GM23338 (cell line): ENCODE measurements at regions not wholly inside any gene's neighbourhood (a gene's known extent, or its start where the extent isn't known, plus 50 kb on each side); places are given as distances from the start of the nearest gene placed in this dataset.

Experiments used
- ATAC-seq: fragments of 200-7000 bp; cut with Tn5 transposase; 3 replicates; pipeline ENCODE4 v1.9.1; 2020
- DNase-seq: peaks from one replicate; pipeline ENCODE4 v3.0.0-alpha.2; 2015; ENCODE audit warnings: low spot score
- H2AFZ ChIP-seq: fragments of 200-600 bp; sonication (generic); 2 replicates; pipeline ENCODE4 v1.8.0; 2016; ENCODE audit warnings: antibody characterized with exemption, mild to moderate bottlenecking, moderate library complexity
- H3F3A ChIP-seq: fragments of 200-600 bp; sonication (generic); replicated peaks from 2 replicates; pipeline ENCODE4 v1.8.0; 2017; ENCODE audit warnings: antibody characterized with exemption, mixed run types, low read depth
- H3K27ac ChIP-seq: fragments of 200-600 bp; sonication (generic); 2 replicates; pipeline ENCODE4 v1.6.1; 2016; ENCODE audit warnings: low read depth
- H3K27me3 ChIP-seq: fragments of 200-600 bp; sonication (generic); 2 replicates; pipeline ENCODE4 v1.8.0; 2016; ENCODE audit warnings: mild to moderate bottlenecking, mixed run types, moderate library complexity; ENCODE audit not compliant: insufficient read depth
- H3K36me3 ChIP-seq: fragments of 200-600 bp; sonication (generic); 2 replicates; pipeline ENCODE4 v1.8.0; 2016; ENCODE audit warnings: mild to moderate bottlenecking; ENCODE audit not compliant: insufficient read depth
- H3K4me1 ChIP-seq: fragments of 200-600 bp; sonication (generic); 2 replicates; pipeline ENCODE4 v1.8.0; 2016; ENCODE audit warnings: mild to moderate bottlenecking, moderate library complexity; ENCODE audit not compliant: insufficient read depth
- H3K4me2 ChIP-seq: fragments of 200-600 bp; sonication (generic); 2 replicates; pipeline ENCODE4 v1.7.1; 2017; ENCODE audit warnings: mixed run types
- H3K4me3 ChIP-seq: fragments of 200-600 bp; sonication (generic); 2 replicates; pipeline ENCODE4 v1.6.1; 2016; ENCODE audit warnings: mixed run types
- H3K79me2 ChIP-seq: fragments of 200-600 bp; sonication (generic); replicated peaks from 2 replicates; pipeline ENCODE4 v1.8.0; 2017; ENCODE audit warnings: mild to moderate bottlenecking; ENCODE audit not compliant: insufficient read depth
- H3K9me2 ChIP-seq: fragments of 200-600 bp; sonication (generic); 2 replicates; pipeline ENCODE4 v1.8.0; 2017; ENCODE audit not compliant: insufficient read depth
- H4K20me1 ChIP-seq: fragments of 200-600 bp; sonication (generic); replicated peaks from 2 replicates; pipeline ENCODE4 v1.8.0; 2017; ENCODE audit warnings: mild to moderate bottlenecking; ENCODE audit not compliant: insufficient read depth
- H3K27ac Mint-ChIP-seq: 2 replicates; pipeline ENCODE4 v1.8.0; 2020; ENCODE audit warnings: inconsistent platforms, mild to moderate bottlenecking, moderate library complexity, mixed read lengths
- H3K27me3 Mint-ChIP-seq: 3 replicates; pipeline ENCODE4 v1.8.0; 2022; ENCODE audit warnings: low read depth, mild to moderate bottlenecking, moderate library complexity, mixed read lengths, inconsistent platforms; ENCODE audit not compliant: insufficient read depth, poor library complexity
- H3K36me3 Mint-ChIP-seq: 3 replicates; pipeline ENCODE4 v1.8.0; 2021; ENCODE audit warnings: low read depth, mild to moderate bottlenecking, inconsistent platforms, moderate library complexity, mixed read lengths
- H3K4me1 Mint-ChIP-seq: 3 replicates; pipeline ENCODE4 v1.8.0; 2020; ENCODE audit warnings: mild to moderate bottlenecking, inconsistent platforms, mixed read lengths
- H3K4me3 Mint-ChIP-seq: 3 replicates; pipeline ENCODE4 v1.8.0; 2021; ENCODE audit warnings: moderate library complexity, mild to moderate bottlenecking, inconsistent platforms, mixed read lengths
- H3K9me3 Mint-ChIP-seq: 3 replicates; pipeline ENCODE4 v1.8.0; 2020; ENCODE audit warnings: moderate library complexity, mild to moderate bottlenecking, inconsistent platforms, mixed read lengths
- CREB1 ChIP-seq: fragments of 250-450 bp; sonication (Bioruptor Pico); IDR thresholded peaks from 2 replicates; pipeline ENCODE4 v1.5.0; 2020; ENCODE audit warnings: low read depth, mild to moderate bottlenecking, moderate library complexity
- EZH2 ChIP-seq: fragments of 200-600 bp; sonication (generic); IDR thresholded peaks from one replicate; pipeline ENCODE4 v1.8.0; 2017; ENCODE audit warnings: antibody characterized with exemption, mild to moderate bottlenecking, low read depth; ENCODE audit not compliant: unreplicated experiment
- JUNB ChIP-seq: IDR thresholded peaks from one replicate; pipeline ENCODE4 v1.6.1; 2016; ENCODE audit warnings: antibody characterized with exemption; ENCODE audit not compliant: unreplicated experiment
- STAT1 ChIP-seq: IDR thresholded peaks from one replicate; pipeline ENCODE4 v1.6.1; 2016; ENCODE audit warnings: antibody characterized with exemption; ENCODE audit not compliant: unreplicated experiment
- ZNF114 ChIP-seq: fragments of 250-450 bp; sonication (Bioruptor Pico); IDR thresholded peaks from 2 replicates; pipeline ENCODE4 v1.5.0; 2020; ENCODE audit warnings: mild to moderate bottlenecking, moderate library complexity
- ZNF331 ChIP-seq: fragments of 250-450 bp; sonication (Bioruptor Pico); IDR thresholded peaks from 2 replicates; pipeline ENCODE4 v1.5.0; 2020; ENCODE audit warnings: low read depth, mild to moderate bottlenecking, moderate library complexity
- TF ChIP-seq, protein P1 (sequence below): IDR thresholded peaks from 2 replicates; pipeline ENCODE4 v1.6.1; 2016; ENCODE audit warnings: antibody characterized with exemption
- TF ChIP-seq, protein P2 (sequence below), 2 experiments: fragments of 200-600 bp in 1 of 2; sonication (generic) in 1 of 2; conservative IDR thresholded peaks; 2 replicates each; pipeline versions ENCODE4 v1.5.1 to v1.6.1; 2016 to 2017; ENCODE audit warnings: antibody characterized with exemption in 2 of 2, low read depth in 2 of 2, mild to moderate bottlenecking in 2 of 2, moderate library complexity in 1 of 2
- TF ChIP-seq, protein P3 (sequence below): IDR thresholded peaks from one replicate; pipeline ENCODE4 v1.6.1; 2018; ENCODE audit warnings: antibody characterized with exemption; ENCODE audit not compliant: unreplicated experiment
- TF ChIP-seq, protein P4 (sequence below): fragments of 250-450 bp; sonication (Bioruptor Pico); IDR thresholded peaks from 2 replicates; pipeline ENCODE4 v1.5.0; 2020; ENCODE audit warnings: mild to moderate bottlenecking, moderate library complexity

DNA sequence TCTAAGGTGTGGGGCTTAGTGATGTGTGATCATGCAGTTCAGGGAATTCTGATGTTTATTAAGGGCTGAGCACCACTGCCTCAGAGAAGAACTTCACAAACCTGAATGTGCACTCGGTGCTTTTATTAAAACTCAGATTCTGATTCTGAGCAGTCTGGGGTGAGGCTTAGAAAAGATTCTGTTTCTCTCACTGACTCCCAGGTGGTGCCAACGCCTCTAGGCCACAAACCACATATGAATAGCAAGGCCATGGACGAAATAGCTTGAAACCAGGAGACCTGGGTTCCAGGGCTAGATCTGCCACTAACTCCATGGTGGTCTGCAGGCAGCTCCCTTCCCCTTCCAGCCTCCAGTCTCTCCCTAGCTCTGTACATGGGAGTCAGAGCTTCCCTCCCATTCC is 169.1 kb downstream of the HS3ST3B1 start:
- Histone ChIP-seq H3K79me2 (no peaks in the 10 kb centered on the region), H3K4me2 (no peak overlapping the region), H3K27ac (no peak overlapping the region), H4K20me1 (no peaks in the 10 kb centered on the region), H3K4me3 (no peak overlapping the region), H2AFZ (no peak overlapping the region), H3K27me3 (no peaks in the 10 kb centered on the region), H3K36me3 (no peaks in the 10 kb centered on the region), H3K9me2 (peaks cover 2% of the 10 kb centered on the region; the same call in 1 of the 2 replicates), H3F3A (no peaks in the 10 kb centered on the region), H3K4me1 (no peaks in the 10 kb centered on the region)
- no peak for TF ChIP-seq CREB1
- TF ChIP-seq ZNF331 (CRISPR knock-in tag), result no peak
- ATAC-seq, result no peak
- peaks cover 3% of the 10 kb centered on the region; the same call in 1 of the 3 replicates for H3K4me1 Mint-ChIP-seq
- no peaks in the 10 kb centered on the region for H3K36me3 Mint-ChIP-seq
- DNase-seq, result no peak
- H3K9me3 Mint-ChIP-seq, result no peaks in the 10 kb centered on the region
- H3K27ac Mint-ChIP-seq, result no peak overlapping the region
- H3K4me3 Mint-ChIP-seq, result no peak overlapping the region
- H3K27me3 Mint-ChIP-seq, result peaks cover 4% of the 10 kb centered on the region

DNA sequence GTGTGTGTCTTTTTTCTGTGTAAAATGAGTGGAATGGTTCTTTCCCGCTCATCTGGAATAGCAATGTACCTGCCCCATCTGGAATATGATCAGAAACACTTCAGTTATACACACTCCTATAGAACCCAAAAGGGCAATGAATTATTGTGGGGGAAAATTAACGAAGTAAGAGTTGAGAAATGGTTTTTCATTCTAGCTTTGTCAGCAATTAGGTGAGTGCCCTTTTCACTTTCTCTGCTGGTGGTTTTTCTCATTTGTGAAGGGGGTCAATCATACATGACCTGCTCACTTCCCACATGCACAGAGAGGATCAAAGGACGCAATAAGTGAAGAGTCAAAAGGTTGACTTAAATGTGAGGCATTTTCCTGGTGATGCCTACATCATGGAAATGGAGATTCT is 168.0 kb downstream of the HS3ST3B1 start:
- Mint-ChIP-seq H3K27me3 (peaks cover 4% of the 10 kb centered on the region), H3K27ac (no peak overlapping the region), H3K9me3 (no peaks in the 10 kb centered on the region), H3K4me1 (peaks cover 3% of the 10 kb centered on the region; the same call in 1 of the 3 replicates), H3K4me3 (no peak overlapping the region), H3K36me3 (no peaks in the 10 kb centered on the region)
- Histone ChIP-seq H3K4me3 (no peak overlapping the region), H4K20me1 (no peaks in the 10 kb centered on the region), H3K4me1 (no peaks in the 10 kb centered on the region), H3K4me2 (no peak overlapping the region), H3F3A (no peaks in the 10 kb centered on the region), H3K79me2 (no peaks in the 10 kb centered on the region), H3K27ac (no peak overlapping the region), H3K9me2 (peaks cover 2% of the 10 kb centered on the region; the same call in 1 of the 2 replicates), H2AFZ (no peak overlapping the region), H3K27me3 (no peaks in the 10 kb centered on the region), H3K36me3 (no peaks in the 10 kb centered on the region)
- ATAC-seq (no peak), DNase-seq (no peak)
- TF ChIP-seq, protein P1, sequence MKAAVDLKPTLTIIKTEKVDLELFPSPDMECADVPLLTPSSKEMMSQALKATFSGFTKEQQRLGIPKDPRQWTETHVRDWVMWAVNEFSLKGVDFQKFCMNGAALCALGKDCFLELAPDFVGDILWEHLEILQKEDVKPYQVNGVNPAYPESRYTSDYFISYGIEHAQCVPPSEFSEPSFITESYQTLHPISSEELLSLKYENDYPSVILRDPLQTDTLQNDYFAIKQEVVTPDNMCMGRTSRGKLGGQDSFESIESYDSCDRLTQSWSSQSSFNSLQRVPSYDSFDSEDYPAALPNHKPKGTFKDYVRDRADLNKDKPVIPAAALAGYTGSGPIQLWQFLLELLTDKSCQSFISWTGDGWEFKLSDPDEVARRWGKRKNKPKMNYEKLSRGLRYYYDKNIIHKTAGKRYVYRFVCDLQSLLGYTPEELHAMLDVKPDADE, result no peak
- no peak for TF ChIP-seq ZNF114
- TF ChIP-seq STAT1, result no peak
- TF ChIP-seq, protein P2, sequence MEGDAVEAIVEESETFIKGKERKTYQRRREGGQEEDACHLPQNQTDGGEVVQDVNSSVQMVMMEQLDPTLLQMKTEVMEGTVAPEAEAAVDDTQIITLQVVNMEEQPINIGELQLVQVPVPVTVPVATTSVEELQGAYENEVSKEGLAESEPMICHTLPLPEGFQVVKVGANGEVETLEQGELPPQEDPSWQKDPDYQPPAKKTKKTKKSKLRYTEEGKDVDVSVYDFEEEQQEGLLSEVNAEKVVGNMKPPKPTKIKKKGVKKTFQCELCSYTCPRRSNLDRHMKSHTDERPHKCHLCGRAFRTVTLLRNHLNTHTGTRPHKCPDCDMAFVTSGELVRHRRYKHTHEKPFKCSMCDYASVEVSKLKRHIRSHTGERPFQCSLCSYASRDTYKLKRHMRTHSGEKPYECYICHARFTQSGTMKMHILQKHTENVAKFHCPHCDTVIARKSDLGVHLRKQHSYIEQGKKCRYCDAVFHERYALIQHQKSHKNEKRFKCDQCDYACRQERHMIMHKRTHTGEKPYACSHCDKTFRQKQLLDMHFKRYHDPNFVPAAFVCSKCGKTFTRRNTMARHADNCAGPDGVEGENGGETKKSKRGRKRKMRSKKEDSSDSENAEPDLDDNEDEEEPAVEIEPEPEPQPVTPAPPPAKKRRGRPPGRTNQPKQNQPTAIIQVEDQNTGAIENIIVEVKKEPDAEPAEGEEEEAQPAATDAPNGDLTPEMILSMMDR (conservative IDR thresholded peaks at IDR 0.05; ENCODE audit: low read depth in 2 of 2), result no peak
- TF ChIP-seq, protein P3, sequence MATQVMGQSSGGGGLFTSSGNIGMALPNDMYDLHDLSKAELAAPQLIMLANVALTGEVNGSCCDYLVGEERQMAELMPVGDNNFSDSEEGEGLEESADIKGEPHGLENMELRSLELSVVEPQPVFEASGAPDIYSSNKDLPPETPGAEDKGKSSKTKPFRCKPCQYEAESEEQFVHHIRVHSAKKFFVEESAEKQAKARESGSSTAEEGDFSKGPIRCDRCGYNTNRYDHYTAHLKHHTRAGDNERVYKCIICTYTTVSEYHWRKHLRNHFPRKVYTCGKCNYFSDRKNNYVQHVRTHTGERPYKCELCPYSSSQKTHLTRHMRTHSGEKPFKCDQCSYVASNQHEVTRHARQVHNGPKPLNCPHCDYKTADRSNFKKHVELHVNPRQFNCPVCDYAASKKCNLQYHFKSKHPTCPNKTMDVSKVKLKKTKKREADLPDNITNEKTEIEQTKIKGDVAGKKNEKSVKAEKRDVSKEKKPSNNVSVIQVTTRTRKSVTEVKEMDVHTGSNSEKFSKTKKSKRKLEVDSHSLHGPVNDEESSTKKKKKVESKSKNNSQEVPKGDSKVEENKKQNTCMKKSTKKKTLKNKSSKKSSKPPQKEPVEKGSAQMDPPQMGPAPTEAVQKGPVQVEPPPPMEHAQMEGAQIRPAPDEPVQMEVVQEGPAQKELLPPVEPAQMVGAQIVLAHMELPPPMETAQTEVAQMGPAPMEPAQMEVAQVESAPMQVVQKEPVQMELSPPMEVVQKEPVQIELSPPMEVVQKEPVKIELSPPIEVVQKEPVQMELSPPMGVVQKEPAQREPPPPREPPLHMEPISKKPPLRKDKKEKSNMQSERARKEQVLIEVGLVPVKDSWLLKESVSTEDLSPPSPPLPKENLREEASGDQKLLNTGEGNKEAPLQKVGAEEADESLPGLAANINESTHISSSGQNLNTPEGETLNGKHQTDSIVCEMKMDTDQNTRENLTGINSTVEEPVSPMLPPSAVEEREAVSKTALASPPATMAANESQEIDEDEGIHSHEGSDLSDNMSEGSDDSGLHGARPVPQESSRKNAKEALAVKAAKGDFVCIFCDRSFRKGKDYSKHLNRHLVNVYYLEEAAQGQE, result no peak
- TF ChIP-seq, protein P4, sequence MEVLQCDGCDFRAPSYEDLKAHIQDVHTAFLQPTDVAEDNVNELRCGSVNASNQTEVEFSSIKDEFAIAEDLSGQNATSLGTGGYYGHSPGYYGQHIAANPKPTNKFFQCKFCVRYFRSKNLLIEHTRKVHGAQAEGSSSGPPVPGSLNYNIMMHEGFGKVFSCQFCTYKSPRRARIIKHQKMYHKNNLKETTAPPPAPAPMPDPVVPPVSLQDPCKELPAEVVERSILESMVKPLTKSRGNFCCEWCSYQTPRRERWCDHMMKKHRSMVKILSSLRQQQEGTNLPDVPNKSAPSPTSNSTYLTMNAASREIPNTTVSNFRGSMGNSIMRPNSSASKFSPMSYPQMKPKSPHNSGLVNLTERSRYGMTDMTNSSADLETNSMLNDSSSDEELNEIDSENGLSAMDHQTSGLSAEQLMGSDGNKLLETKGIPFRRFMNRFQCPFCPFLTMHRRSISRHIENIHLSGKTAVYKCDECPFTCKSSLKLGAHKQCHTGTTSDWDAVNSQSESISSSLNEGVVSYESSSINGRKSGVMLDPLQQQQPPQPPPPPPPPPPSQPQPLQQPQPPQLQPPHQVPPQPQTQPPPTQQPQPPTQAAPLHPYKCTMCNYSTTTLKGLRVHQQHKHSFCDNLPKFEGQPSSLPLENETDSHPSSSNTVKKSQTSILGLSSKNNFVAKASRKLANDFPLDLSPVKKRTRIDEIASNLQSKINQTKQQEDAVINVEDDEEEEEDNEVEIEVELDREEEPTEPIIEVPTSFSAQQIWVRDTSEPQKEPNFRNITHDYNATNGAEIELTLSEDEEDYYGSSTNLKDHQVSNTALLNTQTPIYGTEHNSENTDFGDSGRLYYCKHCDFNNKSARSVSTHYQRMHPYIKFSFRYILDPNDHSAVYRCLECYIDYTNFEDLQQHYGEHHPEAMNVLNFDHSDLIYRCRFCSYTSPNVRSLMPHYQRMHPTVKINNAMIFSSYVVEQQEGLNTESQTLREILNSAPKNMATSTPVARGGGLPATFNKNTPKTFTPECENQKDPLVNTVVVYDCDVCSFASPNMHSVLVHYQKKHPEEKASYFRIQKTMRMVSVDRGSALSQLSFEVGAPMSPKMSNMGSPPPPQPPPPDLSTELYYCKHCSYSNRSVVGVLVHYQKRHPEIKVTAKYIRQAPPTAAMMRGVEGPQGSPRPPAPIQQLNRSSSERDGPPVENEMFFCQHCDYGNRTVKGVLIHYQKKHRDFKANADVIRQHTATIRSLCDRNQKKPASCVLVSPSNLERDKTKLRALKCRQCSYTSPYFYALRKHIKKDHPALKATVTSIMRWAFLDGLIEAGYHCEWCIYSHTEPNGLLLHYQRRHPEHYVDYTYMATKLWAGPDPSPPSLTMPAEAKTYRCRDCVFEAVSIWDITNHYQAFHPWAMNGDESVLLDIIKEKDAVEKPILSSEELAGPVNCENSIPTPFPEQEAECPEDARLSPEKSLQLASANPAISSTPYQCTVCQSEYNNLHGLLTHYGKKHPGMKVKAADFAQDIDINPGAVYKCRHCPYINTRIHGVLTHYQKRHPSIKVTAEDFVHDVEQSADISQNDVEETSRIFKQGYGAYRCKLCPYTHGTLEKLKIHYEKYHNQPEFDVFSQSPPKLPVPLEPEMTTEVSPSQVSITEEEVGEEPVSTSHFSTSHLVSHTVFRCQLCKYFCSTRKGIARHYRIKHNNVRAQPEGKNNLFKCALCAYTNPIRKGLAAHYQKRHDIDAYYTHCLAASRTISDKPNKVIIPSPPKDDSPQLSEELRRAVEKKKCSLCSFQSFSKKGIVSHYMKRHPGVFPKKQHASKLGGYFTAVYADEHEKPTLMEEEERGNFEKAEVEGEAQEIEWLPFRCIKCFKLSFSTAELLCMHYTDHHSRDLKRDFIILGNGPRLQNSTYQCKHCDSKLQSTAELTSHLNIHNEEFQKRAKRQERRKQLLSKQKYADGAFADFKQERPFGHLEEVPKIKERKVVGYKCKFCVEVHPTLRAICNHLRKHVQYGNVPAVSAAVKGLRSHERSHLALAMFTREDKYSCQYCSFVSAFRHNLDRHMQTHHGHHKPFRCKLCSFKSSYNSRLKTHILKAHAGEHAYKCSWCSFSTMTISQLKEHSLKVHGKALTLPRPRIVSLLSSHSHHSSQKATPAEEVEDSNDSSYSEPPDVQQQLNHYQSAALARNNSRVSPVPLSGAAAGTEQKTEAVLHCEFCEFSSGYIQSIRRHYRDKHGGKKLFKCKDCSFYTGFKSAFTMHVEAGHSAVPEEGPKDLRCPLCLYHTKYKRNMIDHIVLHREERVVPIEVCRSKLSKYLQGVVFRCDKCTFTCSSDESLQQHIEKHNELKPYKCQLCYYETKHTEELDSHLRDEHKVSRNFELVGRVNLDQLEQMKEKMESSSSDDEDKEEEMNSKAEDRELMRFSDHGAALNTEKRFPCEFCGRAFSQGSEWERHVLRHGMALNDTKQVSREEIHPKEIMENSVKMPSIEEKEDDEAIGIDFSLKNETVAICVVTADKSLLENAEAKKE, result no peak
- no peak for TF ChIP-seq EZH2
- TF ChIP-seq ZNF331 (CRISPR knock-in tag), result no peak
- TF ChIP-seq JUNB, result no peak
